Caco-2 (cell line): ENCODE measurements at regions not wholly inside any gene's neighbourhood (a gene's known extent, or its start where the extent isn't known, plus 50 kb on each side); places are given as distances from the start of the nearest gene placed in this dataset.

Experiments used
- BruUV-seq: library from RNA; stranded (reverse); fragments of 400-500 nt; replicated peaks from 2 replicates; lab custom pipeline; 2021; lab: Mats Ljungman, UMichigan
- CTCF ChIA-PET: fragments of 300-600 bp; sonication (Branson Sonifier 250); formaldehyde crosslinking; loops from one replicate; lab custom pipeline; 2022; ENCODE audit warnings: antibody characterized with exemption; lab: Charles Lee
- POLR2A ChIA-PET: fragments of 300-600 bp; sonication (Branson Sonifier 250); formaldehyde crosslinking; loops from one replicate; lab custom pipeline; 2022; ENCODE audit warnings: antibody characterized with exemption; lab: Charles Lee
- DNase-seq, 2 experiments: peaks; one replicate each; pipeline versions ENCODE4 v3.0.0 to v3.0.0-alpha.2; 2020 to 2022
- H3K27me3 ChIP-seq: replicated peaks from 2 replicates; pipeline ENCODE4 v1.6.0; 2011; ENCODE audit warnings: low read length; ENCODE audit not compliant: control insufficient read depth, insufficient read depth
- H3K36me3 ChIP-seq: 2 replicates; pipeline ENCODE4 v1.5.1; 2011; ENCODE audit warnings: low read length; ENCODE audit not compliant: control insufficient read depth, insufficient read depth
- H3K4me1 ChIP-seq: fragments of 250-450 bp; sonication (Bioruptor Pico); 2 replicates; pipeline ENCODE4 v1.5.1; 2020; ENCODE audit warnings: mild to moderate bottlenecking
- H3K4me3 ChIP-seq: 2 replicates; pipeline ENCODE4 v1.5.1; 2011; ENCODE audit warnings: low read depth, mild to moderate bottlenecking, control low read depth, low read length
- H3K9me3 ChIP-seq: fragments of 250-450 bp; sonication (Bioruptor Pico); 2 replicates; pipeline ENCODE4 v1.5.1; 2020; ENCODE audit warnings: mild to moderate bottlenecking, moderate library complexity
- H3K27ac Mint-ChIP-seq: one replicate; pipeline ENCODE4 v1.8.0; 2022; ENCODE audit warnings: mixed read lengths; ENCODE audit not compliant: unreplicated experiment
- H3K27me3 Mint-ChIP-seq: one replicate; pipeline ENCODE4 v1.8.0; 2022; ENCODE audit warnings: mixed read lengths; ENCODE audit not compliant: insufficient read depth, unreplicated experiment
- H3K36me3 Mint-ChIP-seq: one replicate; pipeline ENCODE4 v1.8.0; 2022; ENCODE audit warnings: mild to moderate bottlenecking, mixed read lengths; ENCODE audit not compliant: insufficient read depth, unreplicated experiment
- H3K4me1 Mint-ChIP-seq: one replicate; pipeline ENCODE4 v1.8.0; 2022; ENCODE audit warnings: low read depth, mixed read lengths; ENCODE audit not compliant: unreplicated experiment
- H3K4me3 Mint-ChIP-seq: one replicate; pipeline ENCODE4 v1.8.0; 2022; ENCODE audit warnings: mild to moderate bottlenecking, moderate library complexity, mixed read lengths; ENCODE audit not compliant: unreplicated experiment
- H3K9me3 Mint-ChIP-seq: one replicate; pipeline ENCODE4 v1.8.0; 2022; ENCODE audit warnings: mixed read lengths; ENCODE audit not compliant: unreplicated experiment
- CTCF ChIP-seq, 2 experiments: fragments of 200-600 bp in 1 of 2; IDR thresholded peaks; 1 replicate in 1 of 2; 2 replicates in 1 of 2; pipeline versions ENCODE4 v1.5.1 to v1.8.0; 2011 to 2022; ENCODE audit warnings: antibody characterized with exemption in 1 of 2, control low read depth in 1 of 2, inconsistent platforms in 1 of 2, low read depth in 1 of 2, low read length in 1 of 2, mild to moderate bottlenecking in 1 of 2, moderate library complexity in 1 of 2; ENCODE audit not compliant: insufficient read depth in 1 of 2, severe bottlenecking in 1 of 2, unreplicated experiment in 1 of 2
- intact Hi-C: fragments of 100-400 bp; cut with micrococcal nuclease; formaldehyde crosslinking; loops from one replicate; pipeline ENCODE4 v1.10.0; 2022; ENCODE audit not compliant: unreplicated experiment

- TF ChIP-seq CTCF (IDR thresholded peaks at IDR 0.05; ENCODE audit: insufficient read depth in 1 of 2, low read depth in 1 of 2, low read length in 1 of 2, severe bottlenecking in 1 of 2, unreplicated experiment in 1 of 2), result no peak
- DNase-seq, result no peak
- H3K4me1 Mint-ChIP-seq, result no peaks in the 10 kb centered on the region
- no peak overlapping the region for H3K27ac Mint-ChIP-seq
- H3K27me3 Mint-ChIP-seq, result peaks cover 2% of the 10 kb centered on the region
- H3K9me3 Mint-ChIP-seq, result no peaks in the 10 kb centered on the region
- Histone ChIP-seq H3K27me3 (no peaks in the 10 kb centered on the region), H3K9me3 (no peaks in the 10 kb centered on the region), H3K36me3 (no peaks in the 10 kb centered on the region), H3K4me1 (no peaks in the 10 kb centered on the region), H3K4me3 (no peak overlapping the region)
- BruUV-seq, result no TSS peak
- intact Hi-C loops, result no loop called here
- no peak overlapping the region for H3K4me3 Mint-ChIP-seq
- POLR2A ChIA-PET, result no interaction called here
- no peaks in the 10 kb centered on the region for H3K36me3 Mint-ChIP-seq
- CTCF ChIA-PET, result no interaction called here
Observed at GRCh38 chr6:7664003-7664402, 61.9 kb upstream of the BMP6 start.

- H3K4me3 Mint-ChIP-seq, result no peak overlapping the region
- no peak for TF ChIP-seq CTCF (IDR thresholded peaks at IDR 0.05; ENCODE audit: insufficient read depth in 1 of 2, low read depth in 1 of 2, low read length in 1 of 2, severe bottlenecking in 1 of 2, unreplicated experiment in 1 of 2)
- POLR2A ChIA-PET, result no interaction called here
- H3K9me3 ChIP-seq, result no peaks in the 10 kb centered on the region
- H3K27ac Mint-ChIP-seq, result no peak overlapping the region
- H3K9me3 Mint-ChIP-seq, result no peaks in the 10 kb centered on the region
- no peaks in the 10 kb centered on the region for H3K27me3 ChIP-seq
- H3K27me3 Mint-ChIP-seq, result no peaks in the 10 kb centered on the region
- H3K4me3 ChIP-seq, result no peak overlapping the region
- peaks cover 6% of the 10 kb centered on the region for H3K4me1 Mint-ChIP-seq
- intact Hi-C loops, result no loop called here
- no peaks in the 10 kb centered on the region for H3K36me3 Mint-ChIP-seq
- no peaks in the 10 kb centered on the region for H3K4me1 ChIP-seq
- no TSS peak for BruUV-seq
- H3K36me3 ChIP-seq, result no peaks in the 10 kb centered on the region
- no peak for DNase-seq
- CTCF ChIA-PET, result no interaction called here
Observed at GRCh38 chr6:7668936-7669335, 57.0 kb upstream of the BMP6 start.

- peaks cover 8% of the 10 kb centered on the region for H3K4me1 Mint-ChIP-seq
- peak in 1 of 2 experiments; percentile 16 for DNase-seq
- Histone ChIP-seq H3K9me3 (no peaks in the 10 kb centered on the region), H3K4me3 (no peak overlapping the region), H3K27me3 (no peaks in the 10 kb centered on the region), H3K36me3 (no peaks in the 10 kb centered on the region), H3K4me1 (peaks cover under 1% of the 10 kb centered on the region; the same call in 1 of the 2 replicates)
- ChIA-PET CTCF (no interaction called here), POLR2A (no interaction called here)
- intact Hi-C loops, result no loop called here
- no peaks in the 10 kb centered on the region for H3K9me3 Mint-ChIP-seq
- no TSS peak for BruUV-seq
- H3K4me3 Mint-ChIP-seq, result no peak overlapping the region
- no peaks in the 10 kb centered on the region for H3K27me3 Mint-ChIP-seq
- peak in 1 of 2 experiments; percentile 14 for TF ChIP-seq CTCF (IDR thresholded peaks at IDR 0.05; ENCODE audit: insufficient read depth in 1 of 2, low read depth in 1 of 2, low read length in 1 of 2, severe bottlenecking in 1 of 2, unreplicated experiment in 1 of 2)
- no peak overlapping the region for H3K27ac Mint-ChIP-seq
- H3K36me3 Mint-ChIP-seq, result no peaks in the 10 kb centered on the region
Observed at GRCh38 chr6:7669742-7670141, 56.2 kb upstream of the BMP6 start.
